ENCODE measurements at regions not wholly inside any gene's neighbourhood (a gene's known extent, or its start where the extent isn't known, plus 50 kb on each side); places are given as distances from the start of the nearest gene placed in this dataset.

- no peaks in the 10 kb centered on the region for H3K36me3 Mint-ChIP-seq (ENCODE audit: low read depth)
- Histone ChIP-seq H3K27me3 (ENCODE audit: insufficient read depth) (no peaks in the 10 kb centered on the region), H3K9me2 (ENCODE audit: insufficient read depth) (no peaks in the 10 kb centered on the region), H3F3A (replicated peaks; ENCODE audit: low read depth) (no peaks in the 10 kb centered on the region), H3K4me1 (ENCODE audit: insufficient read depth) (no peaks in the 10 kb centered on the region), H3K4me3 (no peak overlapping the region), H3K4me2 (no peak overlapping the region), H3K27ac (ENCODE audit: low read depth) (no peak overlapping the region), H4K20me1 (replicated peaks; ENCODE audit: insufficient read depth) (no peaks in the 10 kb centered on the region), H2AFZ (no peak overlapping the region), H3K79me2 (replicated peaks; ENCODE audit: insufficient read depth) (no peaks in the 10 kb centered on the region), H3K36me3 (ENCODE audit: insufficient read depth) (no peaks in the 10 kb centered on the region)
- peaks cover 1% of the 10 kb centered on the region for H3K27me3 Mint-ChIP-seq (ENCODE audit: insufficient read depth, low read depth, poor library complexity)
- no peak overlapping the region for H3K4me3 Mint-ChIP-seq
- H3K4me1 Mint-ChIP-seq, result no peaks in the 10 kb centered on the region
- ATAC-seq (no peak), DNase-seq (ENCODE audit: low spot score) (no peak)
- no peak for TF ChIP-seq EZH2 (IDR thresholded peaks at IDR 0.05; ENCODE audit: low read depth, unreplicated experiment)
- no peak for TF ChIP-seq ZNF114 (CRISPR knock-in tag; IDR thresholded peaks at IDR 0.05)
- no peak for TF ChIP-seq CREB1 (CRISPR knock-in tag; IDR thresholded peaks at IDR 0.05; ENCODE audit: low read depth)
- TF ChIP-seq, protein P1, sequence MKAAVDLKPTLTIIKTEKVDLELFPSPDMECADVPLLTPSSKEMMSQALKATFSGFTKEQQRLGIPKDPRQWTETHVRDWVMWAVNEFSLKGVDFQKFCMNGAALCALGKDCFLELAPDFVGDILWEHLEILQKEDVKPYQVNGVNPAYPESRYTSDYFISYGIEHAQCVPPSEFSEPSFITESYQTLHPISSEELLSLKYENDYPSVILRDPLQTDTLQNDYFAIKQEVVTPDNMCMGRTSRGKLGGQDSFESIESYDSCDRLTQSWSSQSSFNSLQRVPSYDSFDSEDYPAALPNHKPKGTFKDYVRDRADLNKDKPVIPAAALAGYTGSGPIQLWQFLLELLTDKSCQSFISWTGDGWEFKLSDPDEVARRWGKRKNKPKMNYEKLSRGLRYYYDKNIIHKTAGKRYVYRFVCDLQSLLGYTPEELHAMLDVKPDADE (IDR thresholded peaks at IDR 0.05), result no peak
- no peak for TF ChIP-seq POLR2AphosphoS5 (IDR thresholded peaks at IDR 0.05; ENCODE audit: low read depth)
- no peak for TF ChIP-seq NANOG (IDR thresholded peaks at IDR 0.05; ENCODE audit: borderline replicate concordance)
- TF ChIP-seq, protein P2, sequence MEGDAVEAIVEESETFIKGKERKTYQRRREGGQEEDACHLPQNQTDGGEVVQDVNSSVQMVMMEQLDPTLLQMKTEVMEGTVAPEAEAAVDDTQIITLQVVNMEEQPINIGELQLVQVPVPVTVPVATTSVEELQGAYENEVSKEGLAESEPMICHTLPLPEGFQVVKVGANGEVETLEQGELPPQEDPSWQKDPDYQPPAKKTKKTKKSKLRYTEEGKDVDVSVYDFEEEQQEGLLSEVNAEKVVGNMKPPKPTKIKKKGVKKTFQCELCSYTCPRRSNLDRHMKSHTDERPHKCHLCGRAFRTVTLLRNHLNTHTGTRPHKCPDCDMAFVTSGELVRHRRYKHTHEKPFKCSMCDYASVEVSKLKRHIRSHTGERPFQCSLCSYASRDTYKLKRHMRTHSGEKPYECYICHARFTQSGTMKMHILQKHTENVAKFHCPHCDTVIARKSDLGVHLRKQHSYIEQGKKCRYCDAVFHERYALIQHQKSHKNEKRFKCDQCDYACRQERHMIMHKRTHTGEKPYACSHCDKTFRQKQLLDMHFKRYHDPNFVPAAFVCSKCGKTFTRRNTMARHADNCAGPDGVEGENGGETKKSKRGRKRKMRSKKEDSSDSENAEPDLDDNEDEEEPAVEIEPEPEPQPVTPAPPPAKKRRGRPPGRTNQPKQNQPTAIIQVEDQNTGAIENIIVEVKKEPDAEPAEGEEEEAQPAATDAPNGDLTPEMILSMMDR (conservative IDR thresholded peaks at IDR 0.05; ENCODE audit: low read depth in 2 of 2), result no peak
- TF ChIP-seq EZH2phosphoT487 (IDR thresholded peaks at IDR 0.05; ENCODE audit: unreplicated experiment), result no peak
- TF ChIP-seq STAT1 (IDR thresholded peaks at IDR 0.05; ENCODE audit: unreplicated experiment), result no peak
- H3K9me3 Mint-ChIP-seq, result peaks cover 6% of the 10 kb centered on the region; the same call in 2 of the 3 replicates
- H3K27ac Mint-ChIP-seq, result no peak overlapping the region
These were observed 112.2 kb upstream of the JCAD start for GRCh38 chr10:30171601-30172000.

DNA sequence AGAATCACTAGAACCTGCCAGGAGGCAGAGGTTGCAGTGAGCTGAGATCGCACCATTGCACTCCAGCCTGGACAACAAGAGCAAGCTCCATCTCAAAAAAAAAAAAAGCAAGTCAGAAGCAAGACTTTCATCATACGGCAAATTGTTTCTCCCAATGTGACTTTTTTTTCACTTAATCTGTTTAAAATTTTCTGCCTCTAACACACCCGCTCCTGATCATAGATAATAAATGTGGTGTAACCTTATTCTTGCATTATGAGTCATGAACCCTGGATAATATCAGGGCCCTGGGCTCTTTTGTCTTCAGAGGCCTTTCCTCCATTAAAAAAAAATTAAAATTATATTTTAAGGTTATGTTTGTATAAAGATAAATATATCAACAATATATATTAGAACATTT lies 111.4 kb upstream of the JCAD start:
- TF ChIP-seq STAT1 (IDR thresholded peaks at IDR 0.05; ENCODE audit: unreplicated experiment) (no peak), ZNF331 (CRISPR knock-in tag; IDR thresholded peaks at IDR 0.05; ENCODE audit: low read depth) (no peak)
- TF ChIP-seq, protein P1 (IDR thresholded peaks at IDR 0.05), result no peak
- Mint-ChIP-seq H3K4me1 (no peaks in the 10 kb centered on the region), H3K27me3 (ENCODE audit: insufficient read depth, low read depth, poor library complexity) (peaks cover 1% of the 10 kb centered on the region), H3K9me3 (peaks cover 6% of the 10 kb centered on the region; the same call in 2 of the 3 replicates), H3K4me3 (no peak overlapping the region), H3K27ac (no peak overlapping the region), H3K36me3 (ENCODE audit: low read depth) (no peaks in the 10 kb centered on the region)
- H4K20me1 ChIP-seq (replicated peaks; ENCODE audit: insufficient read depth), result no peaks in the 10 kb centered on the region
- no peaks in the 10 kb centered on the region for H3K36me3 ChIP-seq (ENCODE audit: insufficient read depth)
- no peaks in the 10 kb centered on the region for H3K79me2 ChIP-seq (replicated peaks; ENCODE audit: insufficient read depth)
- no peak overlapping the region for H3K4me3 ChIP-seq
- no peaks in the 10 kb centered on the region for H3K9me2 ChIP-seq (ENCODE audit: insufficient read depth)
- no peaks in the 10 kb centered on the region for H3K27me3 ChIP-seq (ENCODE audit: insufficient read depth)
- H3K27ac ChIP-seq (ENCODE audit: low read depth), result no peak overlapping the region
- H2AFZ ChIP-seq, result no peak overlapping the region
- no peak for DNase-seq (ENCODE audit: low spot score)
- H3F3A ChIP-seq (replicated peaks; ENCODE audit: low read depth), result no peaks in the 10 kb centered on the region
- H3K4me1 ChIP-seq (ENCODE audit: insufficient read depth), result no peaks in the 10 kb centered on the region
- no peak overlapping the region for H3K4me2 ChIP-seq
- no peak for ATAC-seq

All from GM23338 (cell line).